GM21528 (cell line): ENCODE measurements at regions not wholly inside any gene's neighbourhood (a gene's known extent, or its start where the extent isn't known, plus 50 kb on each side); places are given as distances from the start of the nearest gene placed in this dataset.
A peak's percentile ranks its signal among the peaks of the same experiment; 100 is the strongest.
"Not testable (repeated sequence)": the region's sequence is repeated elsewhere in the genome, so short reads cannot be mapped to it uniquely, and the experiment has no call there.

ENCODE experiments used
- ATAC-seq: cut with Tn5 transposase; IDR thresholded peaks from one replicate; pipeline ENCODE4 v1.9.1; 2021; ENCODE audit warnings: mild to moderate bottlenecking, moderate library complexity; ENCODE audit not compliant: unreplicated experiment, low FRiP score

DNA sequence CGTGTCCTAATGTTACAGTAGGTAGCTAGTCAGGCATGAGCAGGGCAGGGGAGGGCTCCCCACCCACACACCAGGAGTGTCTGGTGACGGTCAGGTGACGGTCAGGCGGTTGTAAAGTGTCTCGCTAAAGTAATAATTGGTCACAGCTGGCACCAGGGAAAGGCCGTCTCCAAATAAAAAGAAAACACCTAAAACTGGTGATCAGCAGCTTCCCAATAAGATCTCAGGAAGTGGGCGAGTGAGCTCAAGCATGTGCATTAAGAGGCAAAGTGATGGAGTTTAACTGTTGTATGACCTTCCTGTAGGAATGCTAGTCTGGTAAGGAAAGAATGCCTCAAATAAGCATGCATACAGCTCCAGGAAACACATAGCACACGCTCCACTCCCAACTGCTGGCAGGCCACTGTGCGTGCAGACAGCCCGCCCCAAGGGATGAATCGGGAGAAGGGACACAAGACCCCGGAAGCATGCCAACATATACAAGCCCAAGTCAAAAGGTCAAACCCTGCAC is 177.1 kb downstream of the RNF144A start:
- ATAC-seq: no peak

DNA sequence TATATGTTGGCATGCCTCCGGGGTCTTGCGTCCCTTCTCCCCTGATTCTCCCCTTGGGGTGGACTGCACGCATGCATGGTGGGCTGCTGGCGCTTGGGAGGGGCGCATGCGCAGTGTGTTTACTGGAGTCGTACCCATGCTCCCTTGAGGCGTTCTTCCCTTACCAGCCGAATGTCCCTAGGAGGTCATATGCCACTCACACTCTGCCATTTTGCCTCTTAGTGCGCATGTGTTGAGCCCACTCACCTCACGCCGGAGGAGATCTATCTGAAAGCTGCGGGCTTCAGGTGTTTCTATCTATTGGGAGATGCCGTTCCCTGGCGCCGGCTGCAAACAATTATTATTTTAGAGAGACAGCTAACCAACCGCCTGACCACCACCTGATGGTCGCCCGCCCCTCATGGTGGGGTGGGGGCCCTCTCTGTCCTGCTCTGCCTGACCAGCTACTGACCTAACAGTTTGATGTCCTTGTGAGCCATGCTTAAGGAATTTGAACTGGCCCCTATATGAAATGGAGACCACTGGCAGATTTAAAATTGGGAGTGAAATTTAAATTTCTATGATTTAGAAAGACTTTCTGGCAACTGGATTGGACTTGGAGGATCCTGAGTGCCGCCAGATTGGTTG is 179.6 kb downstream of the RNF144A start:
- no peak for ATAC-seq

DNA sequence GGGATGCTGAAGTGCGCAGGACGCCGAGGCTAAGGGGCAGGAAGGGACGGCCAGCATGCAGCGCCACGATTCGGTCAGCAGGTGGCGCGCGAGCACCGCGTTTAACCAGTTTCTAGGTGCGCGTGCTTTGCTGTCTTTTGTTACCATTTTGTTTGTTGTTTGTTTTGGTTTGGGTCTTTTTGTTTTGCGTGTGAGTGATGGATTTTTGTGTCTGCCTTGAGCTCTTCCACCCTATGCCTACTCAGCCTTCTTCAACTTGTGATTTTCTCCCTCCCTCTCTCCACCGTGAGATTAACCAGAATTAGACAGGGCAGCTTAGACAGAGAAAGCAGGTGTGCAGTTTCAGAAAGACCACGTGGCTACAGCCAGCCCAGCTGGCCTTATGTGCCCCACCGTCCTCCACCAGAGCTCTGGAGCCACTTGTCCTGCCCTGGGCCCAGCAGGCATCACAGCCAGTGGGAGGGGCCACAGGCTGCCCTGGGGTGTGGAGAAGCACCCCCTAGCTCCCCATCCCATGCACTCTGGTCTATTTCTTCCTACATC is 180.2 kb downstream of the RNF144A start:
- ATAC-seq: peak; percentile 98

DNA sequence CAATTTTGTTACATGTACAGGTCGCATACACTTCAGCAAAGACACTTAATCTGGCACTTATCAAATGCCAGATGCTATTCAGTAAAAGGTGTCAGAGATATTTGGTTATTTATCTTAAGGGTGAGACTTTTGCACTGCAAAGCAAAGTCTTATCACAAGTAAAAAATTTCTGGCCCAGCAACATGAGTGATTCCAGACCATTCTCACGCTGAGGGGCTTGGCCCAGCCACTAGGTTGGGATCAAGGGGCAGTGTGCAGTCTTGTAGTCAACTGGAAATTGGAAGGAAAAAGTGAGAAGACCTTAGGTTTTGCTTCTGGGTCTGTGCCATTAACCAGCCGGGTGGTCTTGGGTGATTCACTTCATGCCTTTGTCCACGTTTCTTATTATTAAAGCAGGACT is 181.6 kb downstream of the RNF144A start:
- no peak for ATAC-seq

DNA sequence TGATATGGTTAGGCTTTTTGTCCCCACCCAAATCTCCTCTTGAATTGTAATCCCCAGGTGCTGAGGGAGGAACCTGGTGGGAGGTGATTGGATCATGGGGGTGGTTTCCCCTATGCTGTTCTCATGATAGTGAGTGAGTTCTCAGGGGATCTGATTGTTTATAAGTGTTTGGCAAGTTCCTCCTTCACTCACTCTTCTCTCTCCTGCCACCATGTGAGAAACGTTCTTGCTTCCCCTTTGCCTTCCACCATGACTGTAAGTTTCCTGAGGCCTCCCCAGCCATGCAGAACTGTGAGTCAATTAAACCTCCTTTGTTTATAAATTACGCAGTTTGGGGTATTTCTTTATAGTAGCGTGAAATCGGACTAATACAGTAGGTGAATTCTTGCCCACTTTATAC is 182.5 kb downstream of the RNF144A start:
- not testable (repeated sequence) for ATAC-seq

DNA sequence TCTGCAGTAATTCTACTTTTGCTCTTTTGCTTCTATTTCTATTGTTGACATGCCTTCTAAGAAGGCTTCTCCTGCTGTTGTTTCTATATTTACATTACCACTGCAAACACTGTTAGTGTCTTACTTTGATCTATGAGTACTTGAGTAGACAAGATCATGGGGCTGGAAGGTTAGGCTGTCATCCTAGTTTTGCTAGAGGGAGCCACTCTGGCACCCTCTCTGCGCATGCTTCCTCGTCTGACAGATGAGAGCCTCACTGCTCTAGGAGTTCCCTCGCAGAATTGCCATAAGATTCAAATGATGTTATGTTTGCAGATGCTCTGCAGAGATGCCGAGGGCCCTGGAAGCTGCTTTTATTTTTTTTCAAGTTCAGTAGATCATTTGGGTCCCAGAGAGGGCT is 185.6 kb downstream of the RNF144A start:
- no peak for ATAC-seq

DNA sequence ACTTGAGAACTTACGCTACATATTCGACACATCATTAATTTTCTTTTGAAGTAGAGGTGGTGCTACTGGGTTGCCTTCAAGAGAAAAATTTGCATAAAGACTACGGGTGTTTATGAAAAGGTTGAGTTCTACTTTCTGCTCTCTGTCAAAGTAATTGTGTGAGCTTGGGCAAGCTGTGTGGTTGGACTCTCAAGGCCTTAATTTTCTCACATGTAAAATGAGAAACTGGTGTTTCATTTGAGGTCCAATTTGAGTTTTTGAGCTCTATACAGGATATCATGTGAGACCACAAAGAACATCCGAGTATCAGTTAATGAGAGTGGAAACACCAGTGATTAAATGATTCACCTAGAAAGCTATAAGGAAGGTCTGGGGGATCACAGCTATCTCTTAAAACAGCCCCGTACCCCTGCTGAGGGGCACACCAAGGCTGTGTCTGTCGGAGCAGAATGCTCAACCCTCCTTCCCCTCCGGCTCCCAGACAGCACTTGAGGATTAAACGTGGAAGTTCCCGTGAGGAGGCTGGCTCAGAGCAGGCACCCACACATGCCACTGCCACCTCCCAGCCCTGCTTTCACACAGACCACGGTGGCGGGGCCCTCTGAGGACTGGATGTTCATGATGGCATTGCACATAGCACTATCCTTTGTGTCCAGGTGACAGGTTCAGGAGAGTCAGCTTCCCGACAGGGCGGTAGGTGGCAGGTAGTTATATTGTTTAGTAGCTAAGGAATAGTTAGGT is 191.8 kb downstream of the RNF144A start:
- no peak for ATAC-seq

DNA sequence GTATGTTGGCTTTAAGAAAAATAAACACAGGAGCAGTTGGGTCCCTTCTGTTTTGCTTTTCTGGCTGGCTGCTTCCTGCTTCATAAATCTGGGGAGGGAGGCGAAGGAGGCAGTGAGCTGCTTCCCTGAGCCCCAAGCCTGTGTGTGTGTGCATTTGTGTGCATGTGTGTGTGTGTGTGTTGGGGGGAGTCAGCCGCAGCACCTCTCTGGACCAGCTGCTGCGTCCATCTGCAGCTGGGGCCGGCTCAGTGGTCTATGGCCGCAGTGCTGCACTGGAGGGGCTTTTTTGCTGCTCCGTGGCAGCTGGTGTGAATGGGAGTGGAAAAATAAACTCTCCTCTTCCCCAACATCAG is 192.3 kb downstream of the RNF144A start:
- no peak for ATAC-seq

DNA sequence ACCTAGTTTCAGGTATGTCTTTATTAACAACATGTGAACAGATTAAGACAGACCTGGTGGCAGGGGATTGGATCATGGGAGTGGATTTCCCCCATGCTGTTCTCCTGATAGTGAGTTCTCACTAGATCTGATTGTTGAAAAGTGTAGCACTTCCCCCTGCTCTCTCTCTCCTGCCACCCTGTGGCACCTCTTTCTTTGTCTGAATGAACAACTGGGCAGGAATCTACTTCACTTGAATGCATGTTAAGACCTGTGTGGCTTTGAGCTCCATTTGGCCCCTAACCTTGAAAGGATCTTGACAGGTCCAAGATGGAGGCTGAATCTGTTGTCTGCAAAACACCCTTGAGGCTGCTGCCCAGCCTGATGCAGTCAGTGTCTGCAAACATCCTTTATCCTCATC is 194.4 kb downstream of the RNF144A start:
- no peak for ATAC-seq

DNA sequence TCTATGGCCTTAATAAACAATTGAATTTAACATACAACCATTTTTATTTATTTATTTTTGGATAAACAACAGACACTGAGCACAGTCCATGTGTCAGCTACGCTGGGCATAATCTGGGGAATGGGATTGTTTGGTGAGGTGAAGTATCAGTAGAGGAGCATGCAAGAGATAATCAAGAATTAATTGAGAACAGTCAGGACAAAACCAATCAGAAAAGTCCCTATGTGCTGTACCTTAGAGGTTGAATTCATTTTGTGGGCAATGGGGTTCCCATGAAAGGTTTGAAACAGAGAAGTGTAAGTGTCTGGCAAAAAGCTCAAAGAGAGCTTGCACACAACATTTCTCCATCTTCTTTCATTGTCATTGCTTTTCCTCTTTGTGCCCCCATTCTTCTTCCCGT is 198.2 kb downstream of the RNF144A start:
- ATAC-seq: no peak

DNA sequence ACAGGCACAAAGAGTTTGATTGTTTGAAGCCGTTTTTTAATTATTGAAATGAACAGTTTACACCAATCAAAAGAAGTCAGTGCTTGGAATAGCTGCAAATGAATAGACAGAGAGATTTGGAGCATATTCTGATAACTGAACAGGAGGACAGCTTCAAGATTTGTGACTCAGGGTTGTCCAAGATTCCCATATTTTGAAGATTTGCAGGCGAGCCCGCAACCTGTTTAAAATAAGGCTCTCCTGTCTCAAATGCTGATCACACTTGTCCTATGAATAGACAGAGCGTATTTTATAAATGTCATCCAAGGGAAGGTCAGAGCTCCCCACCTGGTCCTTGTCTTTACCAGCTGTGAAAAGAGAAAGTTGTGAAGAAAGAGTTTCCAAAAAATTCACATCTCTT is 198.7 kb downstream of the RNF144A start:
- ATAC-seq: no peak

DNA sequence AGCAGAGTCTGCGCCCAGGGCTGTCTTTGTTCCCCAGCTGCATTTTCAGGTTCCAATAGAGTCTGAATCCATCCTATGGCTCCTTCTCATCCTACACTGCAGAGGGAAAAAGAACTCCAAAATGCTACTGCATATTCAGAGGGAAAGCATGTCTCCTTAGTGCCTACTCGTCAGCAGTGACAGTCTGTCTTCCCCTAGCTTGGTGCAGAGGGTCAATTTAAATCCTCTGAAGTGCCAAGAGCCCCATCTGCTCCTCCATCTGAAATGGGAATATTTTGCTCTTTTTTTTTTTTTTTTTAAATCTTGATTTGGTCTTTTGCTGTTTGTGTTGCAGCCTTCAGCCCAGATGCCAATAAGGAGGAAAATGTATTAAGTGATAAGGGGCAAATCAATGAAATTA is 199.3 kb downstream of the RNF144A start:
- no peak for ATAC-seq

DNA sequence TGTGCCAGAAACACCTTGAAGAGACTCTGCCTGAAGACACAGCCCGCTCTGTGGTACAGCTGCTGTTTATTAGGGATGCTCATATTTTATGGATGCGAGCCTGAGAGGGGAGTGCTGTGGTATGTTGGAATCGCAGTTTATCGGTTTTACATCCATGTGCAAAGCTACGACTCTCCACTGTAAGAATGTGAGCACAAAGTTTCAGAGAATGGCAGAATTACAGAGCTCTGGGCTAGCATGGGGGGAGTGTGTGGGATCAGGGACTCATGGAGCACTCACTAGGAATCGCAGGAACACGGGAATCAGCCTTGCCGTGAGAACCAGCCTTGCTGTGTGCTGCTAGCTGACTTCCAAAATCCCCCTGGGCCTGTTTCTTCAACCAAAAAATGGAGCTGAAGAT is 199.9 kb downstream of the RNF144A start:
- no peak for ATAC-seq

DNA sequence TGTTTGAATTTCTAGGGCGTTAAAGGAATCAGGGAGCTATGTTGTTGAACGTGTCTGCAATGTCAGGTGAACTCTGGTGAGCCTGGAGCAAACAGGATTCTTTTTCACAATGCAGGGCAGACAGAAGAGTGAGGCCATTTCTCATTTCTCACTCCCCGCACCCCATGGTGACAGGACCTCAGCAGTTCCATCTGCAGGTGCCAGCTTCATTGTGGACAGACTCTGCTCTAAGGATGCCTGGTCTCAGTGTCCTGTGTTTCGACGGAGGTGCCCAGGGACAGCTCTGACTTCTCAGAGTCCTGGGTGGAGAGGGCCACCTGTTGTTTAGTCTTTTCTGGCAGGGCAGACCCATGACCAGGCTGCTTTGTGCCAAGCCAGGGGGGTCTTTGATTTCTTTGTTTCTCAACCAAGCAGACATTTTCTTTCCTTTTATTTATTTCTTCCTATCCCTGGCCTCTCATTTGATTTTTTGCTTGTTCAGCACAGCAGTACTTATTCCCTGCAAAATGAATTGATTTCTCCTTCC is 201.5 kb downstream of the RNF144A start:
- ATAC-seq: no peak

DNA sequence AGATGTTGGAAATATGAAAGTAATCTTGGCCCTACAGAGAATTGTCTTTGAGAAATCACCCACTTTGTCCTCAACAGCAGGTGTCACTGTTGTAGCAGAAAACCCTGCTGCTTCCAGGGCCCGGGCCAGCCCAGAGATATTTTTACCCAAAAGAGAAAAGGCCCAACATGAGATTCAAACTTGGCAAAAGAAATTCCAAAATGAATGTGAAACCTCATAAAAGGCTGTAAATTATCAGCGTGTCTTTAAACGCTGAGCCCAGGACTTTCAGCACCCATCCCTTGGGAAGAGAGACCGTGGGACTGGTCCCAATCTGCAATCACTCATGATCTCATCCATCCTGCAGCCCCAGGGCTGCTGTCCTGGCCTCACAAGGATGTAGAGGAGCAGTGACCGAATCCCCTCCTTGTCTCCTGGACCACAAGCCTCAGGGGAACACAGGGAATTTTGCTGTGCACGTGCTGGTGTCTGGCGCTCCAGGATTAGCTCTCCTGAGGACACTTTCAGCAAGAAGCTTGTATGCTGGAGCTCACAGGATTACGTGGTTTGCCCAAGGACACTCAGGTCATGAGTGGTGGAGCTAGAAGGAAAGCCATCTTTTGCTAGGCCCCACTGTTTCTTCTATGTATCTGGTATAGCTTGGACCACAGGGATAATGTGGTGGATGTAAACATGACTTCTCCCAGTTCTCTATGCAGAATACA is 202.1 kb downstream of the RNF144A start:
- no peak for ATAC-seq

DNA sequence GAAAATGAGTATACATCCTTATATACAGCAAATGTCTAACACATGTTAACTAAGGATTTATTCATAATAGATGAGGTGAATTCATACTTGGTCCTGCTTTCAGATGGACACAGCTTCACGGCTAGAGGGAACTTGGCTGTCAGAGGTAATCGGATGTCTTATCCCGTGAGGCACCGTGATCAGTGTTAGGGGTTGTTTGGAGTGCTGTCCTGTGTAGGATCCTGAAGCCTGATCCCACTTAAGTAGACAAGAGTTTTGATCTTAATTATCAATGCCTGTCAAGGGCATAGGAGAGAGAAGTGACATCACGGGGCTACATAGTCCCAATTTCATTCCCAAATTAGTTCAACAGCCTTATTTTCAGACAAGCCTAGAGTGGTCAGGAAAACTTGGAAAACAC is 204.6 kb downstream of the RNF144A start:
- no peak for ATAC-seq

DNA sequence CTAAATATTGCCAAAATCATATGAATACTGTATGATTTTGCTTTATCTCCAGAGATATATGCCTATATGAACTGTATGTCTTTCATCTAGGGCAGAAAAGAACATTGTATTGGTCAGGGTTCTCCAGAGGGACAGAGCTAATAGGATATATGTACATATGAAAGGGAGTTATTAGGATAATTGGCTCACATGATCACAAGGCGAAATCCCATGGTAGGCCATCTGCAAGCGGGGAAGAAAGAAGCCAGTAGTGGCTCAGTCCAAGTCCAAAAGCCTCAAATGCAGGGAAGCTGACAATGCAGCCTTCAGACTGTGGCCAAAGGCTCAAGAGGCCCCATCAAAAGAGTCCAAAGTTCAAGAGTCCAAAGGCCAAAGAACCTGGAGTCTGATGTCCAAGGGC is 209.9 kb downstream of the RNF144A start:
- ATAC-seq: no peak

DNA sequence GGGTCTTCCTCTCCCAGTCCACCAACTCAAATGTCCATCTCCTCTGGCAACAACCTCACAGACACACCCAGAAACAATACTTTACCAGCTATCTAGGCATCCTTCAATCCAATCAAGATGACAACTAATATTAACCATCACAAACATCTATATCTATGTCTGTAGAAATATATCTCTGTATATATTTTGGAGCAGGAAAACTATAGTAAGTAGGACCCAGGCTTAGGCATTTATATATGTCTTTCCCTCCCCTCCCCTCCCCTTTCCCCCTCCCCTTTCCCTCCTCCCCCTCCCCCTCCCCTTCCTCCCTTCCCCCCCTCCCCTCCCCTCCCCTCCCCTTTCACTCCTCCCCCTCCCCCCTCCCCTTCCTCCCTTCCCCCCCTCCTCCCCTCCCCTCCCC is 210.5 kb downstream of the RNF144A start:
- no peak for ATAC-seq

DNA sequence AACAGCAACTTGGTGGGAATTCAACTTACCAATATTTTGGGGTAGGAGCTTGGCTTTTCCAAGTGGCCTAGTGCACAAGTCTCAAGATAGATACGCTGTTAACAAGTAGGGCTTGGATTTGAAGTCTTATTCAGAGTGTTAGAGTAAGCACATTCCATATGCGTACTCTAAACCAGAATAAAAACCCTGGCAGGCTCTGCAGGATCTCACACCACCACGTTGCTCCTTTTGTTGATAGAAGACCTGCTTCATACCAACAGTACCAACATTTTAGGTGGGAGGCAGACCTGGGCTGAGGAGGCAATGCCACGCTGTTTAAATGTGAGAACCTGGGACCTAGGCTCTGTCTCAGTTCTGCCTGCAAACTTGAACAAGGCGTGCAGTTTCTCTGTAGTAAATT is 214.0 kb downstream of the RNF144A start:
- no peak for ATAC-seq

DNA sequence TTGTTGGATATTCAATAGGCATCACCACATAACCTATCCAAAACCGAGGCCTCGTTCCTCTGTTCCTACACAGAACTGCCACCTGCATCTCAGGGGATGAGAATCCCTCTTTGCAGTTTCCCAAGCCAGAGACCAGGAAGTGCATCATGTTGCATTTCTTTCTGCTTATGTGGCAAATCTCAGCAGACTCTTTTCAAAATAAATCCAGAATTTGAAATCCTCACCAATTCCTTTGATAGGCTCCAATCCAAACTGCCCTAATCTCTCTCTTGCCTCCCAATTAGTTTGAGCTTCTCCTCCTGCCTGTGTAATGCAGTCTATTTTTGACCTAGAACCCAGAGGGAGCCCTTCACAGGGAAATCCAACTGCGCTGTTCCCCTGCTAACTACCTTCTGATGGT is 215.5 kb downstream of the RNF144A start:
- ATAC-seq: no peak

DNA sequence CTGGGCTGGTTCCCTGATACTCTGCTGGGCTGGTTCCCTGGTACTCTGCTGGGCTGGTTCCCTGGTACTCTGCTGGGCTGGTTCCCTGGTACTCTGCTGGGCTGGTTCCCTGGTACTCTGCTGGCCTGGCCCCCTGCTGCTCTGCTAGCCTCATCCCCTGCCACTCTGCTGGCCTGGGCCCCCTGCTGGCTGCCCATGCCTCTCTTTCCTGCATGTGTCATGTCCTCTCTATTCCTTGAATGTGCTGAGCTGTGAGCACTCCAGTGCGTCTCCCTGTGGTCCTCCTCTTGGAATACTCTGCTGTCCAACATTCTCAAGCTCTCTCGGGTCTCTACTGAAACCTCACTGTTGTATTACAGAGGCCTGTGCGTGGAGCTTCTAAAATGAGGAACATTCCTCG is 216.3 kb downstream of the RNF144A start:
- ATAC-seq: no peak
